Activated CD8-positive, alpha-beta memory T cell treated with anti-CD3 and anti-CD28 coated beads, Interleukin-2, amount 50 U/mL, for 48 hours (primary cell): ENCODE measurements at regions not wholly inside any gene's neighbourhood (a gene's known extent, or its start where the extent isn't known, plus 50 kb on each side); places are given as distances from the start of the nearest gene placed in this dataset.

Experiments used
- DNase-seq: peaks from one replicate; pipeline ENCODE4 v3.0.0-alpha.2; 2020

GRCh38 chr16:51637770-51638094 lies 486.7 kb upstream of the SALL1 start:
- DNase-seq, result no peak

DNA sequence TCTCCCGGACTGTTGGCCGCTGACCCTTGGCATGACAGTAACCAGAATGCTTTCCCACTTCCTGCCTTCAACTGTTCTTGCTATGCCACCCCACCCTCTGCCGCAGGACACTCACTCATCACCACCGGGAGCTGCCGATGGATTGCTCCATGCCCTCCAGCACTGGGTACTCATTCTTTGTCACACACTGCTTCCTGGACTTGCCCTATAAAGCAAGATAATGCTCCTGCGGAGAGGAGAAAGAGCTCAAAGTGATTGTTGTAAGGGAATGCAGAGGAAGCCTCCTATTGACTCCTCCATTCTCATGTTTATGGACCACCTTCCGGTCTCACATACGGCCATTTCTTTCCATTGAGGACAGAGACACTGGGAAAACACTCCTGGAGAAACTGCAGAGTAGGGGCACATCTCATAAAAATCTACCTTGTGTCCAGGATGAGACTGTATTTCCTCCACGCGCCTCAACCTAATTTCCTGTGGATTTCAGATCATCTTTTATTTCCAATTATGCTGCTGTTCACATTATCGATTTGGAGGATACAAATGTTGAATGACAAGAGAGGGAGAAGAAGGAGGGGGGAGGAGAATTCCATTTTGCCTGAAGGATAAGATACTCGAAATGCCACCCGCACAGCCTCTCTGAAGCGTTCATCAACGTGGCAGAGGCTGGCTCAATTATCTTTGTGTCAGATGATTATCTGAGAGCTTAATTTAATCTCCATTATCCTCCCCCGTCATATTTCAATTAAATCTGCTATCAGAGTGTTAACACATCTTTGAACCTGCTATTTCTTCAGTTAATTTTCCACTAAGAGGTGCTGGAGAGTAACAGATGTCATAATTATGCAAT lies 486.1 kb upstream of the SALL1 start:
- no peak for DNase-seq

DNA sequence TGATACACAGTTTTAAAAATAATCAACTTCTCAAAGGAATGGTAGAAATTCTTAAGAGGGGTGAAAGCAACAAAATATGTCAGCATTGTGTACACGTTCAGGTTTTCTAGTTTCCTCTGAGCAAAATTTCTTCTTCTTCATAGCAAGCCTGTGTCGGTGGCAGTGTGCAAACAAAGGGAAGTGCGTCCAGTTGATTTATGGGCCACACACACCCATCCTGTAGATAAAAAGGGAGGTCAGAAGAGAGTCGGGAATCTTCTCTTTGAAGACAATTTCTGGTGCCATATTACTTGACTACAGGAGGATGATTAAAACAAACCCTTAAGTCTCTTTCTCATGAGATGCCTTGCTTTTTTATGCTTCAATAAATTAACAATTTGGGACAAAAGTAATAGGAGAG lies 484.1 kb upstream of the SALL1 start:
- DNase-seq, result no peak

DNA sequence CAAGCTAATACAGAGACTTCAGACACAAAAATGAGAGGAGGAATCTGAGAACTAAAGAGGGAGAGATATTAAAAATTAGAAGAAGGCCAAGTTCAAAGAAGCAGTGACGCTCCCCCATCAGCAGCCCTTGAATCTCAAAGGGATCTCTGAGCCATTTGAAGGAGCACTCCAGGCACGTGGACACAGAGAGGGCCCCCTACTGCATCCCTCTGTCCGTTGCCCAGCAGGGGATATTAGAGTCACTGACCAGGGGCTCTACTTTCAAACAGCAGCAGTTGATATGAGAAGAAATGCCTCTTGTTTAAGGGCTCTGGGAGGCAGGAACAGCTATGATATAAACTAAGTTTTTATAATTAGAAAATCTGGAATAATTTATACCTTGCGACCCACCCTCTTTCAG lies 479.0 kb upstream of the SALL1 start:
- no peak for DNase-seq

DNA sequence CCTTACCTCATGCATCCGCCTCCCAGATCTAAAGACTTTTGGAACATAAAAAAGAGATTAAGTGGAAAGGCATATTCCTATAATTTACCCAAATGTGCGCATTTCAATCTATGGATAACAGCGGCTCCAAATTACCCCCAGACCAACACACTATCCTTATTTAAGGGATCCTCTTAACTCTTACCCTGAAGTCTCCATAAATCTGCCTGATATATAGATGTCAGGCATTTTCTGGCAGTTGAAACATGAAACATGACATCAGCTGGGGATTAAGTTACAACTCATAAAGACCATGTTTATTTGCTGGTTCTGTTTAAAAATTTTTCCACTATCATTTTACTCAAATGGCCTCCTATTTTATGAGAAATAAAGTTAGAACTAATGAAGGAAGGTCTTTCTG lies 478.5 kb upstream of the SALL1 start:
- DNase-seq, result no peak

DNA sequence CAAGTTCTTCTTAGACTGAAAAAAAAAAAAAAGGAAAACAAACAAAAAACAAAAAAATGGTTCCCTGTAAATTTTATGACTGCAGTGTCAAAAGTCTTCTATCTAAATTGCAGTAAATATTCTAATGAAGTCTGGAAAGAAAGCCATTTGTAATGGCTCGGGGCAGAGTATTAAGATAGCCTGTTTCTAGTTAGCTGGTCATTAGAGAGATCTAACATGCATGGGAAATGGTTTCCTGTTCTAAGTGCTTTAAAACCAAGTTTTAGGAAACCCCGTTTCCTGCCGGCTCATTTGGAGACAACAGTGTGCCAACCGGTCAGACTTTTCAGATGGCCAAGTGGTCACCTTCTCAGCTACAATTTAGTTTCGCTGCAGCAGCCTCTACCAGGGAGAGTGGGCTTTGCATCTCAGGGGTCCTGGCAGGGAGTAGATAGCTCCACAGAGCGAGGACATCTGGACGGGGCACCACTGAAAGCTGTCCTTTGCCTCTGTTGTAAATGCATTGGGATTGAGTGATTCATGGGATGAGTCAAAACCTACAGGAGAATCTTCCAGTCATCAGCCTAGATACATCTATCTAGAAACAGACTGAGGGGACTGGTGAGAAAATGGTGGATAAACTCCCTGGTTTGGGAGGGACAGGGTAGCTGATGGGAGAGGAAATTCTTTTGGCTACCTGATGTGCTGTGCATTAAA lies 473.2 kb upstream of the SALL1 start:
- DNase-seq, result no peak

- DNase-seq, result no peak
Measured at GRCh38 chr16:51621610-51622009, 470.5 kb upstream of the SALL1 start.

DNA sequence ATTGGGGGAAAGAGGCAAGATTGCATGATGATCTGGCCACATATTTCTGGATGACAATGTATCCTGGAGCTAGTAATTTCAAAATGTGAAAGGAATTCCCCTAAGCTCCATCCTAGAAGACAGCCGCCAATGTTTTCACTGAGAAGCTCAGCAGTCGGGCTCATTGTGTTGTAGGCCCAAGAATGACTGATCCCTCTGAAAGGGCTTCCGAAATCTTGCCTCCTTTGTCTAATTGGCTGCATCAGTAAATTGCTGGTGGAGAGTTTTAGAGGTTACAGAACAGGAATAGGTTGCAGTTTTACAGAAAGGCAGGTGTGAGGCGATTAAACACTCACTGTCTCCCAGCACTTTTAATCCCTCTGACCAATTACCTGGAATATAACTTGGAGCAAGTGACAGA lies 464.1 kb upstream of the SALL1 start:
- no peak for DNase-seq

DNA sequence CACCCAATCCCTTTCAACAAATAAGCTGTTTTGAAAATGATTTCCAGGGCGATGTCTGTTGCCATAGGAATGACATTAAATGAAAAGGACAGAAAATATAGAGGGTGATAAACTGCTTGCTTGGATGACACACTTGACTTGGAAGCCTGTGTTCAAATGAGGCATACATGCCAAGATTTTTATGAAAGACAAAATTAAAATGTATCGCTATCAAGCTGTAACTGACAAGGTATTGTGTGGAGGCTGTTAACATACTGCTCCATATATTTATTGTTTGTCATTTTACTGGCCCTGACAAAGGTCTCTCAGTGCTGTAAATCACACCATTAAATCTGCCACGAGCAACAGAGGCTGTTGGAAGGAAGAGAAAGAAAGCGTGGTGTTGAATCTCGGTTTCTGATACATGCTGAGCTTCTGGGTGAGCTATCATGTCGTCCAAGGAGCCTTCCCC lies 456.2 kb upstream of the SALL1 start:
- no peak for DNase-seq

DNA sequence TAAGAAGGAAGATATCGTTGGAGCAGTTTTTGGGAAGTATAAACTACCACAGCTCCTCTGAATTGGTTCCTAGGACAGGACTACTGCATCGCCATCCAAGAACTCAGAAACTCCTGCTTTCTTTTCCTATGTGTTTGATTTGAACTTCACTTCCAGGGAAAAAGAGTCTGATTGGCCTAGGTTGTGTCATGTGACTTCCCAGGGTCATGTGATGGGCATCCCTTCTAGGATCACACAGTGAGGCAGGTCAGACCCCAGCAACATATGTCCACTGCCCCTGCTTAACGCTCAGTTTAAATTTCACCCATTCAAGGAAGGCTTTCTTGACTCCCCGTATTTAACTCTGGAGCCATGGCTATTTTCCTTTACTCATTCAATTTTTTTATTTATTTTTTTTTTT lies 445.2 kb upstream of the SALL1 start:
- no peak for DNase-seq

- DNase-seq, result no peak
Measured at GRCh38 chr16:51592535-51593300, 441.6 kb upstream of the SALL1 start.

- no peak for DNase-seq
Measured at GRCh38 chr16:51592001-51592501, 441.0 kb upstream of the SALL1 start.

DNA sequence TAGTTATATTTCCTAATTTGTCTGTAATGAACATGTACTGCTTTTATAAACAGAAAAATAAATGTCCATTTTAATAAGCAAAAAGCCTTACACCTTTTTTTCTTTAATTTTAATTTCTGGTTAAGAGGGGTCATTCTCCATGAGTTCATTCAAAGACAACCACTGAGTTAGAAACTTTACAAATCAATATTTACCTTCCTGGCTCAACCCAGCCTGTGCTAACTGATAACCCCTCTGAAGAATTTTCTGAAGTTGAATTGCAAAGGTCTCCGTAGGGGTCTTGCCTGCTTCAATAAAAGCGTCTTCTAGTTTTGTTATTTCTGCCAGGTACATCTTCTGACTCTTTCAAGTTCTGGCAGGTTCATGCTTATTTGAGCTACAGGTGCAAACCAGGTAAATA lies 440.4 kb upstream of the SALL1 start:
- no peak for DNase-seq

DNA sequence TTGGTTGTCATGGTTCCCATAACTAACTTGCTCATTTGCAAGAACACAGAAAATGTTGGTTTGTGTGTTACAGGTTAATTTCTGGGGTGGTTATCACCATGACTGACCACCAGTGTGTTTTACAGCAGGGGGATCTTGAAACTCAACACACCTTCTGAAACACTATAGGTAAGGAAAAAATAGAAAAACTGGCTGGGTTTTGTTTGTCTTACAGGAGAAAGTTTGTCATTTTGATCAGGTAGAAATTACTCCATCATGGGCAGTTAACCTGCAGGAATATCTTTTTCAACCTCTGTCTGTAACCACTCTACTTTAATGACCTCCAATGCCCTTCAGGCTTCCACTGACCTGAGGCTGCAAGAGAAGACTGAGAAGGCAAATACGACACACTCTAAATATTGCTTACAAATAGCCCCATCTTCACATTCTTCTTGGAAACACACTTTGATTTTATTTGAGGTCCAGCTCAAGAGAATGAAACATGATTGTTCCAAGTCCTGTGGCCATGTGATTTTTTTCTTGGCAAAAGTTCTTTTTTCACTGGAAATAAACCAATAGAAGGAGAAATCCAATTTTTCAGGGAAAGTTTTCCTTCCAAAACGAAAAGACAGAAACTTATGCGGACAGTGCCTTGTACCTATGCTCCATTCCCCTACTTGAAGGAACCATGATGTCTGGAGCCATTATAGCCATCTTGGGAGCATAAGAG lies 428.7 kb upstream of the SALL1 start:
- DNase-seq, result no peak

- no peak for DNase-seq
Measured at GRCh38 chr16:51577621-51578303, 426.7 kb upstream of the SALL1 start.

- no peak for DNase-seq
Measured at GRCh38 chr16:51576498-51577195, 425.6 kb upstream of the SALL1 start.

GRCh38 chr16:51573191-51573590 lies 422.1 kb upstream of the SALL1 start:
- DNase-seq, result no peak

DNA sequence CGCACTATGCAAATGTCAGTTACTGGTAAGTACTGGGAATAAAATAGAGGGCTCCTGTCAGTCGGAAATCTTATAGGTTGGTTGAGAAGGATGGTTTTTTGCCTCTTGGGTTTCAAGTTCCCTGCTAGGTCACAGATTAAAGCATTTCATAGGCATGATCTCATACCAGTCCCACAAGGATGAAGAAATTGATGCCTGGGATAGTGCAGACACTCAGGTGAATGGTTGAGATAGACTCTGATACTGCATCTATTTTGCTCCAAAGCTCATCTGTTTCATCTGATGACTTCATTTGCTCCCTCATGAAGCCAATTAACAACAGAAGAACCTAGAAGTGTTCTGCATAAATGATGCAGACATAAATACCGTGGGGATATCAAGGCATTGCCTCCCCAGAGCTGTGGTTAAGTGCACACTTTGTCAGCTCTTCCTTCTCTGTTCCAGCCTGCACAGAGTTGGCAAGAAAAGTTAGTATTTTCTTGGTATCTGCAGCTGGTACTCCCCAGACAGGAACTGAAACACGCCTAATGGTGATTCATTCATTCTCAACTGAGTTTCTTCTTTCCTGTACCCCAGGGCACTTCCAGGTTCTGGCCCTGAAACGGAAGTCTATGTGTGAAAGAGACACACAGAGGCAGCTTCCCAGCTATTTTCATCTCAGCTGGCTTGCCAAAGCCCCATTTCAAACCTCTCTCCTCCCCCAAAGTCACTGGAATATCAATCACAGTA lies 418.3 kb upstream of the SALL1 start:
- no peak for DNase-seq

GRCh38 chr16:51567911-51568310 lies 416.8 kb upstream of the SALL1 start:
- DNase-seq, result no peak

GRCh38 chr16:51565184-51565583 lies 414.1 kb upstream of the SALL1 start:
- no peak for DNase-seq

DNA sequence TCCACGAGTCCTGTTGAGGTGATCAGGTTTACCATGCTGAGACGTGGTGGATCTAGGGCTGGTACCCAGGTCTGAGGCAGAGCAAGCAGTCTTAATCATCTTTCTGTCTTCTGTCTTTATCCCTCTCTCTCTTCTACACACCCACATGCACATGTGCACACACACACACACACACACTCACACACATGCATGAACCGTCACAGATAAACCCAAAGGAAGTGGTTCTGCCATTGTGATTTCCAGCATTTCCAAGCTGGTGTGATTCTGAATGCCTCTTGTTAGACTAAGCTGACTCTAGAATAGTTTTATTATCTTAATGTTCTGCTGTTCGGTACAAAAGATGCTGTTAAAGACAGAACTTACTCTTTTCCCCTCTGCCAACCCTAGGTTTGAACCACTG lies 411.8 kb upstream of the SALL1 start:
- DNase-seq, result no peak
